Fibroblast of skin of right biceps (primary cell): ENCODE measurements at regions not wholly inside any gene's neighbourhood (a gene's known extent, or its start where the extent isn't known, plus 50 kb on each side); places are given as distances from the start of the nearest gene placed in this dataset.

Experiments
- DNase-seq: peaks from one replicate; pipeline ENCODE4 v3.0.0-alpha.2; 2013

GRCh38 chr2:780002-780401, 102.8 kb upstream of the TMEM18 start:
- DNase-seq = no peak

DNA sequence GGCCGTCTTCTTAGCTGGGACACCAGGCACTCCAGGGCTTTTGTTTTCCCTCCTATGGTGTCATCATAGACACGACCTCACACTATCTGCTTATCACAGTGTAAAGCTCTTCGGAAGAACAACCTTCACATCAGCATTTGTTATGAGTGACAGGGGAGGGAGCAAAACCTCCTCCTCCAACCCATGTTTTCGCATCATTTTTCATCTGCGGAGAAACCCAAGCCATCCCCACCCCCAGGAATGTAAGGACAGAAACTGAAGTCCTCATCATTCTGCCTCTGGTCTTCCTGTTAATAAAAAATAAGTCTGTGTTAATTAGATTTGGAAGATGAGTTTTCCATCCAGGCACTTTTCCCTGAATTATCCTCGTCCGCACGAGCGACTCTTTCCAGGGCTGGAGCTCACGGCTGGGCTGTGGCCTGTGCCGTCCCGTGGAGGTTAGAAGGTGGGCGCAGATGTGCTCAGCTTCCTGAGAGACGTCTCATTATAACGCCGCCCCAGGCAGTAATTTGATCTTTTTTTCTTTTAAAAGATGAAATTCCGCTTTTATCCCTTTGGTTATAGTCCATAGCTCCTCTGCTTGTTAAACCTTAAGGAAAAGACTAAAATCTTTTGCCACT, 101.6 kb upstream of the TMEM18 start:
- no peak for DNase-seq

GRCh38 chr2:777546-777945, 100.3 kb upstream of the TMEM18 start:
- no peak for DNase-seq

- no peak for DNase-seq
Measured at GRCh38 chr2:777051-777450, 99.8 kb upstream of the TMEM18 start.

DNA sequence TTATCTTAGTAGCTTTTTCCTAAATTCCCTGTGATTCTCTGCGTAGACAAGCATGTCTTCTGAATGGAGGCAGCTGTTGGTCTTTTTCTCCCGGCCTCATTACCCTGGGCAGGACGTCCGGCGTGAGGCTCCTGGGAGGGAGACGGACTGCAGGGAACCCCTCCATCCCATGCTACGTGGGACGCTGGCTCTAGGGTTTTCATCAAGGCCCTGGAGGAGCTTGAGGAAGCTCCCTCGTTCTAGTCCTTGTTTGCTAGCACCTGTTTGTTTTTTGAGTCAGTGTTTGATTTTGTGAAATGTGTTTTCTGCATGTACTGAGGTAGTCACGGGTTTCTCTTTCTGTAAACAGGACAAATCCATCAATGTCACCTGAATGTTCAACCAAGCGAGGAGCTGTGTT, 99.3 kb upstream of the TMEM18 start:
- DNase-seq = no peak

GRCh38 chr2:776038-776437, 98.8 kb upstream of the TMEM18 start:
- no peak for DNase-seq

GRCh38 chr2:774436-774835, 97.2 kb upstream of the TMEM18 start:
- DNase-seq = no peak

- no peak for DNase-seq
Measured at GRCh38 chr2:773256-774160, 96.3 kb upstream of the TMEM18 start.

DNA sequence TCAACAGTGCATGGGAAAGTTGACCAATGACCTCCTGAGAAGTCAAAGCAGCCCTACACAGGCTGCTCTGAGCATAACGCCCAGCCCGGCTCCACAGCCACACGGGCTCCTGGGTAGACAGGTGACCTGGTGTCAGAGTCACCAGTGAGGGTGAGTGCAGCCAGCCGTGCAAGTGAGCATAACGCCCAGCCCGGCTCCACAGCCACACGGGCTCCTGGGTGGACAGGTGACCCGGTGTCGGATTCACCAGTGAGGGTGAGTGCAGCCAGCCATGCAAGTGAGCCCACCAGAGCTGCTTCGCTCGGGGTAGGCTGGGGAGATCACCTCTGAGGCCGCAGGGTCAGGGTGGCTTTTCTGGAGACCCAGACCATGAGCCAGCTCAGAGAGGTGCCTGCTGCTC, 94.3 kb upstream of the TMEM18 start:
- no peak for DNase-seq

DNA sequence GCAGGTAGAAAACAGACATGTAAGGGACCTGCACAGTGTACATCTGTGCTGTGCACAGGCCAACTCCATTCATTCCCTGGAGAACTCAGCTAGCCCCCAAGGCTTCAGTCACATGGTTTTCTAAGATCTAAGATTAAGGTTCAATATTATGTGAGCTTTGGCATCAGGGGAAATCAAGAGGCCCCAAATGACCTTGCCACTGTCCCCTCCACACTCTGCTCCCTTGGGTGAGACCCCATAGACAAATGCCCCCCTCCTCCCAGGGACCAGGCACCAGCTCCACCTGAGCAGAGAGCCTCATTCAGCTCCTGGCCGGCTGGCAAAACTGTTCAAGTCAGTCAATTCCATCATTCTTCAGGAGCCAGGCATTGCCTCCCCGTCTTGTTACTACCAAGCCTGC, 93.6 kb upstream of the TMEM18 start:
- DNase-seq = no peak

DNA sequence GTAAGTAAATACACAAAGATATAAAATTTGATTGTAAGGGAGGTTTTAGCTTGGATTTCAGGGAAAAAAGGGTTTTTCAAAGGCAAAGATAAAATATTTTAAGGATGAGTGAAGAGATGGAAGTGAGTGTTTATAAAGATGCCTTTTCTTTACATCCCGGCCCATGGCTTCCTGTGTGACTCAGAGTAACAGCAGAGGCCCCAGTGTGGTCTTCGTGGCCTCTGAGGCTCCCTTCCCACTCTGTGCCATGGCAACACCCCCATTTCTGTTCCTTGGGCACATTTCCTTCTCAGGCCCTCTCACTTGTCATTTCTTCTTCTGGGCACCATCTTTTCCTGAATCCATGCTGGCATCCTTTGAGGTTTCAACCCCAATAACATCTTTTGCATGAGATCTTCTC, 92.6 kb upstream of the TMEM18 start:
- peak; percentile 34 for DNase-seq

DNA sequence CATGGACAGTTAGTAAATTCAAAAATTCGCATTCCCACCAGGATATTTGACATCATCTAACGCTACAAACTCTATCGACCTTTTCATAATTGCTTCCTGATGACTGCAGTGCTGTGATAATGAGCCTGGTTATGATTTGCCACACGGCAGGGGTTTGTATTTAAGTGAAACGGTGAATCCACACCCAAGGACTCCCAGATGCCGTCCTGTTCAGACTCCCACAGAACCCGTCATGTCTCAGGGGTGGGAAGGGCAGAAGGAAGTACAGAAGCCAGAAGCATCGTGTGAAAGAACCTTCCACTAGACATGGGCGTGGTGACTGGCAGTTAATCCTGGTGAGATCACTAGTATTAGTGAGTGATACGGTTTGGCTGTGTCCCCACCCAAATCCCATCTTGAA, 91.2 kb upstream of the TMEM18 start:
- DNase-seq = no peak

DNA sequence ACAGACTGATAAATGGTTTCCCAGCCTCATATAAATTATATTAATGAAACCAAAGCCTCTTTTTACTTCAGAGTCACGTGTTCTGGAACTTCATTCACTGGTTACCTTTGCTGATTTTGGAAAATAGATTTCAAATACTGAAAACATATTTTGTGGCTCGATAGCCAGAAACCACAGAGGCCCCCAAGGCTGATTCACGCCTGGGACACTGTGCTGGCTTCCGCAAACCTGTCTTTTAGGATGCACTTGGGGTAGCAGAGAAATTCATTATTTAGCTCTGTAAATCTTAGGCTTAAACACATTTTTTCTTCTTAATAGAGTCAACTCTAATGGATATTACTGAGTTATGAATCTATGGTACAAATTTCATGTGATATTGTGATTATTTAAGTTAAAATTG, 90.7 kb upstream of the TMEM18 start:
- DNase-seq = no peak

GRCh38 chr2:767440-767839, 90.2 kb upstream of the TMEM18 start:
- DNase-seq = no peak

- no peak for DNase-seq
Measured at GRCh38 chr2:766255-766654, 89.0 kb upstream of the TMEM18 start.

DNA sequence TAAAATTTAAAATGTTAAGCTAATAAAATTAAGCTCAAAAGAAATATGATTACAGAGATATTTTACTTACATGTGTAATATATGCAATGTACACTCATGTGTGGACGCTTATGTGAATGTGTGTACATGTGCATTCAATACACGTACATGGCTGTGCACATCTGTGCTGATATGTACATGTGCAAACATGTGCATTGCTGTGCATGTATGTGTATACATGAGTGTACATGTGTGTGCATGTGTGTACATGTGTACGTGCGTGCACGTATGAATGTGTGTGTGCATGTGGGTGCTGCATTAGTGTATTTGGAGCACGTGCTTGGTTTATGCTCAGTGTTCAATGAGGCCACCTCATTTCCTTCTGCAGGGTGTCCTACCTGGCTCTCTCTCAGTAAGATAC, 88.2 kb upstream of the TMEM18 start:
- no peak for DNase-seq

- DNase-seq = peak; percentile 16
Measured at GRCh38 chr2:763766-764525, 86.7 kb upstream of the TMEM18 start.

DNA sequence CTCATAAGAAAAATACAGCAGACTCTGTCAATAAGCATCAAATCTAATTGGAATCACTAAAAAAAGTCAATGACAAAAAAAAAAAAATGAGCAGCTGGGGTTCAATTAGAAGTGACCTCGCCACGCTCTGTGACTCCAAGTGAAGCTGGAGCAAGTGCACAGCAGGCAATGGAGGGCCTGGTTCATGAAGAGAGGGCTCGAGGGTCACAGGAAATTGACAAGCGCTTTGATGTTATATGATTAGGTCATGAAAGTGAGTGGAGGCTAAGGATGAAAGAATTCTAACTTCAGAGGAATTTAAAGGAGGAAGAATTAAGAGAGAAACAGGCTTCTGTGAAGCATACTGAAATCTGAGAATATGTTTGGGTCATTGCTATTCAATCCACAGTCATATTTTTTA, 85.4 kb upstream of the TMEM18 start:
- DNase-seq = no peak

- DNase-seq = no peak
Measured at GRCh38 chr2:761384-761783, 84.2 kb upstream of the TMEM18 start.

DNA sequence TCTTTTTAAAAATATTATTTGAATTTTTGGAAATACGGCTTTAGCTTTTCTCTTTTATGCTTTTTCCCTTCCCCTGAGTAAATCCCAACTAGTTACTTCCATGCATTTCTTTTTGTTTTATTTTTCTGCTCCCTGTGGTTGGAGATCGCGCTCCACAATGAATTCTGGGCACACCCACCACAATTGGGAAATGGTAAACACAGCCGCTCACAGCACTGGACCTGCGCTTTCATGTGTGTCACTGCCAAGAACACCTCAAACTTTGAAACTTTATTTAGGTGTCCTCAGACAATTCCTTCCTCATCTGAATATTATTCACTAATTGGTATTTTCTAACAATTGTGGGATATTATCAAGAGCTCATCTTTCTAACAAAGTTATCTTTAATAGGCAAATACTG, 82.8 kb upstream of the TMEM18 start:
- no peak for DNase-seq

GRCh38 chr2:758073-758820, 81.0 kb upstream of the TMEM18 start:
- no peak for DNase-seq

DNA sequence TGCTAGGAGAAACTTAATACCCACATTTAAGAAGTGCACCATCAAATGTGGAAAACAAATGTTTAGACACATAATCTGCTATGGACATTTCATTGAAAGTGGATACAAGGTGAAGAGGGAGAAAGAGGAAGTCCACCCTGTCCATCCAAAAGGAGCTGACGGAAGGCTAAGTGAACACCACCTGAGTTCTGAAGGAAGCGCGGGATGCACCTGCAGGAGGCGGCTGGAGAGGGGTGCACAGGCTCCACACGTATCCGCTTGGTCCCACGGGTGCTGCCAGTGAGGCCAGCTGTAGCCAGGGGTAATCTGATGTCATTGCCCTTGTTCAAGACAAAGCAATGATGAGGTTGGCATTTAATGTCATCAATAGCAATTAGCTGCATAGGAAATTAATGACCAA, 75.9 kb upstream of the TMEM18 start:
- no peak for DNase-seq

- no peak for DNase-seq
Measured at GRCh38 chr2:751474-751873, 74.3 kb upstream of the TMEM18 start.
